Bronchial epithelial cell (primary cell): ENCODE measurements at regions not wholly inside any gene's neighbourhood (a gene's known extent, or its start where the extent isn't known, plus 50 kb on each side); places are given as distances from the start of the nearest gene placed in this dataset.
A peak's percentile ranks its signal among the peaks of the same experiment; 100 is the strongest.
"Not testable (repeated sequence)": the region's sequence is repeated elsewhere in the genome, so short reads cannot be mapped to it uniquely, and the experiment has no call there.

Source experiments
- DNase-seq: peaks from one replicate; pipeline ENCODE4 v3.0.0-alpha.2; 2010; ENCODE audit warnings: low read depth
- FAIRE-seq: peaks from 2 replicates; lab custom pipeline; 2011; peaks lifted over from hg19 to GRCh38; lab: Jason Lieb, UNC
- H3K27me3 ChIP-seq: 2 replicates; pipeline ENCODE4 v1.5.1; 2011; ENCODE audit warnings: low read length; ENCODE audit not compliant: control insufficient read depth, insufficient read depth
- H3K36me3 ChIP-seq: 2 replicates; pipeline ENCODE4 v1.5.1; 2011; ENCODE audit warnings: low read length; ENCODE audit not compliant: control insufficient read depth, insufficient read depth
- H3K4me3 ChIP-seq: 2 replicates; pipeline ENCODE4 v1.5.1; 2011; ENCODE audit warnings: mild to moderate bottlenecking, low read depth, low read length, control low read depth
- TF ChIP-seq, protein P1 (sequence below): IDR thresholded peaks from 2 replicates; pipeline ENCODE4 v1.5.1; 2011; ENCODE audit warnings: mild to moderate bottlenecking, moderate library complexity, low read length, control low read depth, inconsistent platforms; ENCODE audit not compliant: insufficient read depth, severe bottlenecking

DNA sequence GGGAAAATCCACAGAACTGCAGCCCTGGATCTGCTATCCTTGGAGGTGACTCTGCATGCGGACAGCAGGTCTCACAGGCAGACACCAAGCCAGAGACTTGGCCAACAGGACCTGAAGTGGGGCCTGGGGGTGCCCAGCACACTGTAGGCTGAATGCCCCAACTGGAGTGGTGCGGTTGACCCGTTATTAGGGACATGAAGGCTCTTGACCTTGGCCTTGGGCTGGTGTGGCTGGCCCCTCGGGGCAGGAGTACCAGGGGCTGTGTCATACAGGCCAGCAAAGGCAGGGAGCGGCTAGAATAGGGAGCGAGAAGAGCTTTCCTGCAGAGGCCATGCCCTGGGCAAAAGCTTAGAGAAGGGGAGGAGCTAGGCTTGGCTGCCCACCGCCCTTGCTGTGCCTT is 153.2 kb upstream of the MVB12B start:
- H3K27me3 ChIP-seq: no peaks in the 10 kb centered on the region
- DNase-seq: no peak
- TF ChIP-seq, protein P1, sequence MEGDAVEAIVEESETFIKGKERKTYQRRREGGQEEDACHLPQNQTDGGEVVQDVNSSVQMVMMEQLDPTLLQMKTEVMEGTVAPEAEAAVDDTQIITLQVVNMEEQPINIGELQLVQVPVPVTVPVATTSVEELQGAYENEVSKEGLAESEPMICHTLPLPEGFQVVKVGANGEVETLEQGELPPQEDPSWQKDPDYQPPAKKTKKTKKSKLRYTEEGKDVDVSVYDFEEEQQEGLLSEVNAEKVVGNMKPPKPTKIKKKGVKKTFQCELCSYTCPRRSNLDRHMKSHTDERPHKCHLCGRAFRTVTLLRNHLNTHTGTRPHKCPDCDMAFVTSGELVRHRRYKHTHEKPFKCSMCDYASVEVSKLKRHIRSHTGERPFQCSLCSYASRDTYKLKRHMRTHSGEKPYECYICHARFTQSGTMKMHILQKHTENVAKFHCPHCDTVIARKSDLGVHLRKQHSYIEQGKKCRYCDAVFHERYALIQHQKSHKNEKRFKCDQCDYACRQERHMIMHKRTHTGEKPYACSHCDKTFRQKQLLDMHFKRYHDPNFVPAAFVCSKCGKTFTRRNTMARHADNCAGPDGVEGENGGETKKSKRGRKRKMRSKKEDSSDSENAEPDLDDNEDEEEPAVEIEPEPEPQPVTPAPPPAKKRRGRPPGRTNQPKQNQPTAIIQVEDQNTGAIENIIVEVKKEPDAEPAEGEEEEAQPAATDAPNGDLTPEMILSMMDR: no peak
- FAIRE-seq: no peak
- no peaks in the 10 kb centered on the region for H3K36me3 ChIP-seq
- no peak overlapping the region for H3K4me3 ChIP-seq

DNA sequence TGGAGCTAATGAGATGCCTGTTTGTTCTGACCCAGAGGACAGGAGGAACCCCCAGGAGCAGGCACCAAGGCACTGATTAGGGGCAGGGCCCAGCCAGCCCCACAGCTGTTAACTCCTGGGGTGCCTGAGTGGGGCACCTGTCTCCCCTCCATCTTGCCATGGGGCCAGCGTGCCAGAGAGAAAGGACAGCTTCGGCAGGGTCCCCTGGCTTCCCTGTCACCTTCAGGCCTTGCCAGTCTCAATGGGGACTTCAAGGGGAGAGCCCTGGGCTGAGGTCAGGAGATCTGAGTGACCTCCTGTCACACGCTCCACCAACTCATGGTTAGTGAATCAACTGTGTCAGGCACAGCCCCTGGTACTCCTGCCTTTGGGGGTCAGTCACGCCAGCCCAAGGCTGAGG is 152.7 kb upstream of the MVB12B start:
- FAIRE-seq: no peak
- DNase-seq: no peak

DNA sequence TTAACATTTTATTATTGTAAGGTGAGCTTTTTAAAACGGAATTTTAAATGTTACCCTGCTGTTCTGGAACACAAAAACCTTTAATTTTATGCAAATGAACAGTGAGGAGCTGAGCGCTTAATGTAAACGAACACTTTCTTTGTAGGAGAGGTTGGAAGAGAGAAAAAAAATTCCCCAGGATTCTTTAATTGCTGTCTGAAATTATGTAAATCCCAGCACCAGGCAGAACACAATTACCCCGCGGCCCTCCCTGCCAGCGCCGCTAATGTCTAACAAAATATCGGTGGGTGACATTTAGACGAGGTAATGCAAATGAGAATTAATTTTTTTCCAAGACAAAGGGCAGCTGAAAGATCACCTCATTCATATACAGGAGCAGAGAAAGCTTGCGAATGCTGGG is 143.4 kb upstream of the MVB12B start:
- DNase-seq (no peak), FAIRE-seq (no peak)
- TF ChIP-seq, protein P1: no peak
- no peaks in the 10 kb centered on the region for H3K27me3 ChIP-seq
- H3K4me3 ChIP-seq: no peak overlapping the region
- no peaks in the 10 kb centered on the region for H3K36me3 ChIP-seq

More for the DNA sequence above, 152.7 kb upstream of the MVB12B start:
- Histone ChIP-seq H3K27me3 (no peaks in the 10 kb centered on the region), H3K4me3 (no peak overlapping the region), H3K36me3 (no peaks in the 10 kb centered on the region)
- TF ChIP-seq, protein P1: no peak

DNA sequence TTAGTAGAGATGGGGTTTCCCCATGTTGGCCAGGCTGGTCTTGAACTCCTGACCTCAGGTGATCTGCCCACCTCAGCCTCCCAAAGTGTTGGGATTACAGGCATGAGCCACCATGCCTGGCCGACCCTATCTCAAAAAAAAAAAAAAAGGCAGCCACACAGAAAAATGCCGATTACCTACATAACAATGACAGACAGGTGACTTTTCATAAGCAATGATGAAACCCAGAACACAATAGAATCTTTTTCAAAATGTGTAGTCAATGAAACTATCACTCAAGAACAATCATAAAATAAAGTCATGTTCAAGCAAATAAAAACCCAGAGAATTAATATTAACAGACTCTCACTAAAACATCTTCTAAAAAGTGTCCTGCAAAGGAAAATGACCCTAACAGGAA is 135.6 kb upstream of the MVB12B start:
- H3K36me3 ChIP-seq, H3K27me3 ChIP-seq, DNase-seq, H3K4me3 ChIP-seq, FAIRE-seq: not testable (repeated sequence)

DNA sequence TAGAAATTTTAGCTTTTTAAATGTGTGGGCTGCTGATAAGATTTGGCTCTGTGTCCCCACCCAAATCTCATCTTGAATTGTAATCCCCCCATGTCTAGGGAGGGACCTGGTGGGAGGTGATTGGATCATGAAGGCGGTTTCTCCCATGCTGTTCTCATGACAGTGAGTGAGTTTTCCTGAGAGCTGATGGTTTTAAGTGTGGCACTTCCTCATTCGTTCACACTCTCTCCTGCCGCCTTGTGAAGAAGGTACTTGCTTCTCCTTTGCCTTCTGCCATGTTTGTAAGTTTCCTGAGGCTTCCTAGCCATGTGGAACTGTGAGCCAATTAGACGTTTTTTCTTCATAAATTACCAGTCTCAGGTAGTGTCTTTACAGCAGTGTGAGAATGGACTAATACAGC is 127.8 kb upstream of the MVB12B start:
- TF ChIP-seq, protein P1: no peak
- DNase-seq: no peak
- Histone ChIP-seq H3K4me3 (no peak overlapping the region), H3K36me3 (no peaks in the 10 kb centered on the region), H3K27me3 (no peaks in the 10 kb centered on the region)
- no peak for FAIRE-seq

DNA sequence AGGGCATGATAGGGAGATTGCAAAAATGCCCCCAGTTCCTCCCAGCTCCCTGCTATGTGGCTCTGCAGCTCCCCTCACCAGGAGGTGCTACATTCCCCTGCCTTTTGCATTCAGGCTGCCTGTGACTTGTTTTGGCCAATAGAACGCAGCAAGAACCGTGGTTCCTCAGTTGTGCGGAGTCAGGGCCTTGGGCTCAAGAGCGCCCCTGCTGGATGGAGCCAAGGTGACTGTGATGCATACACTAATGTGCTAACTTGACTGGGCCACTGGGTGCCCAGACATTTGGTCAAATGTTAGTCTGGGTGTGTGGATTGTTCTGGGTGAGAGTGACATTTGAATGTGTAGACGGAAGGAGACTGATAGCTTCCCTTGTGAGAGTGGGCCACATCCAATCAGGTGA is 123.3 kb upstream of the MVB12B start:
- Histone ChIP-seq H3K27me3 (no peaks in the 10 kb centered on the region), H3K36me3 (no peaks in the 10 kb centered on the region), H3K4me3 (no peak overlapping the region)
- FAIRE-seq: no peak
- TF ChIP-seq, protein P1: peak; percentile 1
- no peak for DNase-seq
